B cell (primary cell): ENCODE measurements at regions not wholly inside any gene's neighbourhood (a gene's known extent, or its start where the extent isn't known, plus 50 kb on each side); places are given as distances from the start of the nearest gene placed in this dataset.

Experiments used
- ATAC-seq: fragments of 200-7000 bp; cut with Tn5 transposase; one replicate; pipeline ENCODE4 v1.10.0; 2021; ENCODE audit warnings: low read depth, mild to moderate bottlenecking, moderate number of reproducible peaks, moderate library complexity
- CTCF ChIA-PET: fragments of 350-600 bp; sonication (Branson Sonifier 250); formaldehyde crosslinking; loops from one replicate; lab custom pipeline; 2021; ENCODE audit warnings: antibody characterized with exemption, inconsistent platforms; lab: Charles Lee
- POLR2A ChIA-PET: fragments of 350-600 bp; sonication (Branson Sonifier 250); formaldehyde crosslinking; loops from one replicate; lab custom pipeline; 2021; ENCODE audit warnings: antibody characterized with exemption; lab: Charles Lee
- DNase-seq: peaks from one replicate; pipeline ENCODE4 v3.0.0; 2013
- H2AFZ ChIP-seq: 2 replicates; pipeline ENCODE4 v1.6.1; 2012; ENCODE audit warnings: mild to moderate bottlenecking, low read depth, low read length; ENCODE audit not compliant: insufficient read depth, poor library complexity, severe bottlenecking
- H3K27ac ChIP-seq, 2 donors: 1 replicate in 1 of 2; 2 replicates in 1 of 2; pipeline ENCODE4 v1.5.1; 2012 to 2013; ENCODE audit warnings: low read length in 2 of 2, mild to moderate bottlenecking in 2 of 2, moderate library complexity in 1 of 2
- H3K27me3 ChIP-seq, 4 experiments: fragments of 200-600 bp in 1 of 4; sonication (generic) in 1 of 4; replicated peaks in 1 of 4; 1 replicate in 2 of 4; 2 replicates in 2 of 4; pipeline versions ENCODE4 v1.6.1 to v1.7.0; 2013 to 2016; ENCODE audit warnings: low read length in 3 of 4, mild to moderate bottlenecking in 2 of 4, mixed read lengths in 1 of 4, moderate library complexity in 1 of 4; ENCODE audit not compliant: insufficient read depth in 4 of 4, control insufficient read depth in 3 of 4; ENCODE audit errors: control extremely low read depth in 1 of 4
- H3K36me3 ChIP-seq, 2 experiments: replicated peaks in 1 of 2; 1 replicate in 1 of 2; 2 replicates in 1 of 2; pipeline versions ENCODE4 v1.6.1 to v1.7.1; 2013; ENCODE audit warnings: low read length in 1 of 2; ENCODE audit not compliant: insufficient read depth in 2 of 2, control insufficient read depth in 1 of 2; ENCODE audit errors: control extremely low read depth in 1 of 2, extremely low read depth in 1 of 2
- H3K4me1 ChIP-seq, 2 donors: fragments of 200-600 bp in 1 of 2; sonication (generic) in 1 of 2; 1 replicate in 1 of 2; 2 replicates in 1 of 2; pipeline versions ENCODE4 v1.5.1 to v1.6.1; 2013 to 2017; ENCODE audit warnings: low read length in 2 of 2; ENCODE audit not compliant: control insufficient read depth in 2 of 2, insufficient read depth in 2 of 2
- H3K4me2 ChIP-seq: replicated peaks from 2 replicates; pipeline ENCODE3; 2012; ENCODE audit warnings: mild to moderate bottlenecking, low read depth, low read length; ENCODE audit not compliant: poor library complexity, severe bottlenecking
- H3K4me3 ChIP-seq, 5 experiments: fragments of 200-600 bp in 1 of 5; sonication (generic) in 1 of 5; 1 replicate in 3 of 5; 2 replicates in 2 of 5; pipeline versions ENCODE4 v1.5.1 to v1.7.0; 2011 to 2016; ENCODE audit warnings: low read length in 4 of 5, mild to moderate bottlenecking in 4 of 5, low read depth in 2 of 5, control low read depth in 1 of 5, moderate library complexity in 1 of 5; ENCODE audit not compliant: insufficient read depth in 1 of 5; ENCODE audit errors: control extremely low read depth in 1 of 5, extremely low read depth in 1 of 5
- H3K79me2 ChIP-seq: fragments of 200-600 bp; sonication (generic); one replicate; pipeline ENCODE4 v1.6.0; 2016; ENCODE audit warnings: low read length; ENCODE audit not compliant: control insufficient read depth, insufficient read depth
- H3K9ac ChIP-seq: fragments of 200-600 bp; sonication (generic); 2 replicates; pipeline ENCODE4 v1.6.1; 2017; ENCODE audit warnings: mild to moderate bottlenecking, low read length, moderate library complexity
- H3K9me3 ChIP-seq, 3 donors: one replicate each; pipeline versions ENCODE4 v1.6.1 to v1.7.1; 2013; ENCODE audit warnings: low read length in 2 of 3; ENCODE audit not compliant: control insufficient read depth in 2 of 3, insufficient read depth in 1 of 3; ENCODE audit errors: control extremely low read depth in 1 of 3
- H4K20me1 ChIP-seq: 2 replicates; pipeline ENCODE4 v1.6.0; 2012; ENCODE audit warnings: mild to moderate bottlenecking, low read length; ENCODE audit not compliant: insufficient read depth, control insufficient read depth, poor library complexity, severe bottlenecking
- H3K27ac Mint-ChIP-seq: one replicate; pipeline ENCODE4 v1.8.0; 2021; ENCODE audit warnings: mixed read lengths
- H3K27me3 Mint-ChIP-seq: one replicate; pipeline ENCODE4 v1.8.0; 2021; ENCODE audit warnings: mixed read lengths
- H3K4me1 Mint-ChIP-seq: one replicate; pipeline ENCODE4 v1.8.0; 2021; ENCODE audit warnings: mixed read lengths
- H3K4me3 Mint-ChIP-seq: one replicate; pipeline ENCODE4 v1.8.0; 2021; ENCODE audit warnings: mixed read lengths
- H3K9me3 Mint-ChIP-seq: one replicate; pipeline ENCODE4 v1.8.0; 2022; ENCODE audit warnings: mixed read lengths; ENCODE audit not compliant: insufficient read depth
- EZH2 ChIP-seq: IDR thresholded peaks from 2 replicates; pipeline ENCODE4 v1.6.1; 2012; ENCODE audit warnings: borderline replicate concordance, low read depth, mild to moderate bottlenecking, moderate library complexity, low read length; ENCODE audit not compliant: insufficient read depth, poor library complexity, severe bottlenecking
- WGBS: methylation state at CpG from one replicate; pipeline ENCODE4 v1.1.5; 2013; ENCODE audit warnings: missing lambda C conversion rate; ENCODE audit not compliant: insufficient coverage; 5-methylcytosine and 5-hydroxymethylcytosine counted together
- intact Hi-C: fragments of 100-400 bp; cut with micrococcal nuclease; formaldehyde crosslinking; loops from one replicate; pipeline ENCODE4 v1.10.0; 2022
- TF ChIP-seq, protein P1 (sequence below): fragments of 200-600 bp; IDR thresholded peaks from one replicate; pipeline ENCODE4 v1.8.0; 2022; ENCODE audit warnings: antibody characterized with exemption, mild to moderate bottlenecking

DNA sequence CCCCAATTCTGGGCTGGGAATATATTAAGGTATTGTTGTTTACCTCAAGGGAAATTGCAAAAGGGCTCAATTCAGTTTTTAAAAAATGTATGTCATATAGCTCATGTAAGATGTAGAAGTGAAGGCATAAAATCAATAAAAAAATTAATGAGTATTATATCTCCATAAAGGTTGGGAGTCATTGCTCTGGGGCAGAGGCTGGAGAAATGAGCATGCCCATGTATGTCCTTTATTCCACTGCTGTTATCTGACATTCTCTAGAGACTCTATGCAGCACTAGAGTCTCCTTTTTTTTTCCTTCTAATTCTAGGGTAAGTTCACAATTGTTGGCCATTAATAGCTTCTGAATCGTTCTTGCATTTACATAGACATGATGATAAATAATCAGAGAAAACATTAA is 394.8 kb downstream of the KLF12 start:
- WGBS: no CpG with 5 or more reads among the region's 1 CpG
- no peaks in the 10 kb centered on the region for H3K79me2 ChIP-seq
- POLR2A ChIA-PET: no interaction called here

GRCh38 chr13:73738626-73739025 is 395.6 kb downstream of the KLF12 start:
- Histone ChIP-seq H3K4me3 (no peak overlapping the region), H3K27me3 (no peaks in the 10 kb centered on the region), H3K79me2 (no peaks in the 10 kb centered on the region), H3K9ac (no peak overlapping the region), H4K20me1 (no peaks in the 10 kb centered on the region), H3K4me1 (no peaks in the 10 kb centered on the region), H3K36me3 (peaks cover 3 to 6% of the 10 kb centered on the region in 2 experiments), H3K27ac (no peak overlapping the region), H2AFZ (no peak overlapping the region), H3K4me2 (no peak overlapping the region), H3K9me3 (no peaks in the 10 kb centered on the region)
- intact Hi-C loops: no loop called here
- Mint-ChIP-seq H3K9me3 (no peaks in the 10 kb centered on the region), H3K4me1 (no peaks in the 10 kb centered on the region), H3K27ac (no peak overlapping the region), H3K27me3 (no peaks in the 10 kb centered on the region), H3K4me3 (no peak overlapping the region)
- 97% methylated on average over 5 of the region's 5 CpGs for WGBS
- TF ChIP-seq, protein P1, sequence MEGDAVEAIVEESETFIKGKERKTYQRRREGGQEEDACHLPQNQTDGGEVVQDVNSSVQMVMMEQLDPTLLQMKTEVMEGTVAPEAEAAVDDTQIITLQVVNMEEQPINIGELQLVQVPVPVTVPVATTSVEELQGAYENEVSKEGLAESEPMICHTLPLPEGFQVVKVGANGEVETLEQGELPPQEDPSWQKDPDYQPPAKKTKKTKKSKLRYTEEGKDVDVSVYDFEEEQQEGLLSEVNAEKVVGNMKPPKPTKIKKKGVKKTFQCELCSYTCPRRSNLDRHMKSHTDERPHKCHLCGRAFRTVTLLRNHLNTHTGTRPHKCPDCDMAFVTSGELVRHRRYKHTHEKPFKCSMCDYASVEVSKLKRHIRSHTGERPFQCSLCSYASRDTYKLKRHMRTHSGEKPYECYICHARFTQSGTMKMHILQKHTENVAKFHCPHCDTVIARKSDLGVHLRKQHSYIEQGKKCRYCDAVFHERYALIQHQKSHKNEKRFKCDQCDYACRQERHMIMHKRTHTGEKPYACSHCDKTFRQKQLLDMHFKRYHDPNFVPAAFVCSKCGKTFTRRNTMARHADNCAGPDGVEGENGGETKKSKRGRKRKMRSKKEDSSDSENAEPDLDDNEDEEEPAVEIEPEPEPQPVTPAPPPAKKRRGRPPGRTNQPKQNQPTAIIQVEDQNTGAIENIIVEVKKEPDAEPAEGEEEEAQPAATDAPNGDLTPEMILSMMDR: no peak
- no peak for TF ChIP-seq EZH2
- ATAC-seq (no peak), DNase-seq (no peak)
- CTCF ChIA-PET: no interaction called here
- POLR2A ChIA-PET: no interaction called here

More for the DNA sequence above, 394.8 kb downstream of the KLF12 start:
- Histone ChIP-seq H3K9ac (no peak overlapping the region), H3K36me3 (peaks cover 3 to 6% of the 10 kb centered on the region in 2 experiments), H3K9me3 (no peaks in the 10 kb centered on the region), H3K4me1 (no peaks in the 10 kb centered on the region), H3K4me3 (no peak overlapping the region), H3K4me2 (no peak overlapping the region), H2AFZ (no peak overlapping the region), H4K20me1 (no peaks in the 10 kb centered on the region), H3K27ac (no peak overlapping the region), H3K27me3 (no peaks in the 10 kb centered on the region)
- H3K4me3 Mint-ChIP-seq: no peak overlapping the region
- H3K4me1 Mint-ChIP-seq: no peaks in the 10 kb centered on the region
- CTCF ChIA-PET: interaction anchor here (0.7 kb wide), 1 partner anchor 1523 kb away, joined by 3 read pairs; no protein-coding TSS in a partner anchor
- H3K27ac Mint-ChIP-seq: no peak overlapping the region
- intact Hi-C loops: no loop called here
- TF ChIP-seq, protein P1: no peak
- no peak for TF ChIP-seq EZH2
- H3K9me3 Mint-ChIP-seq: no peaks in the 10 kb centered on the region
- no peaks in the 10 kb centered on the region for H3K27me3 Mint-ChIP-seq
- no peak for DNase-seq
- ATAC-seq: no peak
